ENCODE measurements at regions not wholly inside any gene's neighbourhood (a gene's known extent, or its start where the extent isn't known, plus 50 kb on each side); places are given as distances from the start of the nearest gene placed in this dataset.

- TF ChIP-seq, protein P1, sequence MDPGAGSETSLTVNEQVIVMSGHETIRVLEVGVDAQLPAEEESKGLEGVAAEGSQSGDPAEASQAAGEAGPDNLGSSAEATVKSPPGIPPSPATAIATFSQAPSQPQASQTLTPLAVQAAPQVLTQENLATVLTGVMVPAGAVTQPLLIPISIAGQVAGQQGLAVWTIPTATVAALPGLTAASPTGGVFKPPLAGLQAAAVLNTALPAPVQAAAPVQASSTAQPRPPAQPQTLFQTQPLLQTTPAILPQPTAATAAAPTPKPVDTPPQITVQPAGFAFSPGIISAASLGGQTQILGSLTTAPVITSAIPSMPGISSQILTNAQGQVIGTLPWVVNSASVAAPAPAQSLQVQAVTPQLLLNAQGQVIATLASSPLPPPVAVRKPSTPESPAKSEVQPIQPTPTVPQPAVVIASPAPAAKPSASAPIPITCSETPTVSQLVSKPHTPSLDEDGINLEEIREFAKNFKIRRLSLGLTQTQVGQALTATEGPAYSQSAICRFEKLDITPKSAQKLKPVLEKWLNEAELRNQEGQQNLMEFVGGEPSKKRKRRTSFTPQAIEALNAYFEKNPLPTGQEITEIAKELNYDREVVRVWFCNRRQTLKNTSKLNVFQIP (CRISPR knock-in tag; IDR thresholded peaks at IDR 0.05; ENCODE audit: borderline replicate concordance, low read depth), result no peak
- TF ChIP-seq CSDC2 (CRISPR knock-in tag; IDR thresholded peaks at IDR 0.05) (no peak), RARB (CRISPR knock-in tag; IDR thresholded peaks at IDR 0.05) (no peak), SNAI2 (CRISPR knock-in tag; IDR thresholded peaks at IDR 0.05) (no peak), TCF4 (CRISPR knock-in tag; IDR thresholded peaks at IDR 0.05; ENCODE audit: borderline replicate concordance) (no peak), ZNF8 (CRISPR knock-in tag; IDR thresholded peaks at IDR 0.05) (no peak), ZNF565 (CRISPR knock-in tag; conservative IDR thresholded peaks at IDR 0.05; ENCODE audit: low read depth) (no peak), OSR1 (CRISPR knock-in tag; IDR thresholded peaks at IDR 0.05) (no peak), GLIS3 (CRISPR knock-in tag; IDR thresholded peaks at IDR 0.05) (no peak)
- TF ChIP-seq, protein P2, sequence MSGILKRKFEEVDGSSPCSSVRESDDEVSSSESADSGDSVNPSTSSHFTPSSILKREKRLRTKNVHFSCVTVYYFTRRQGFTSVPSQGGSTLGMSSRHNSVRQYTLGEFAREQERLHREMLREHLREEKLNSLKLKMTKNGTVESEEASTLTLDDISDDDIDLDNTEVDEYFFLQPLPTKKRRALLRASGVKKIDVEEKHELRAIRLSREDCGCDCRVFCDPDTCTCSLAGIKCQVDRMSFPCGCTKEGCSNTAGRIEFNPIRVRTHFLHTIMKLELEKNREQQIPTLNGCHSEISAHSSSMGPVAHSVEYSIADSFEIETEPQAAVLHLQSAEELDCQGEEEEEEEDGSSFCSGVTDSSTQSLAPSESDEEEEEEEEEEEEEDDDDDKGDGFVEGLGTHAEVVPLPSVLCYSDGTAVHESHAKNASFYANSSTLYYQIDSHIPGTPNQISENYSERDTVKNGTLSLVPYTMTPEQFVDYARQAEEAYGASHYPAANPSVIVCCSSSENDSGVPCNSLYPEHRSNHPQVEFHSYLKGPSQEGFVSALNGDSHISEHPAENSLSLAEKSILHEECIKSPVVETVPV (CRISPR knock-in tag; IDR thresholded peaks at IDR 0.05), result no peak
- TF ChIP-seq, protein P3, sequence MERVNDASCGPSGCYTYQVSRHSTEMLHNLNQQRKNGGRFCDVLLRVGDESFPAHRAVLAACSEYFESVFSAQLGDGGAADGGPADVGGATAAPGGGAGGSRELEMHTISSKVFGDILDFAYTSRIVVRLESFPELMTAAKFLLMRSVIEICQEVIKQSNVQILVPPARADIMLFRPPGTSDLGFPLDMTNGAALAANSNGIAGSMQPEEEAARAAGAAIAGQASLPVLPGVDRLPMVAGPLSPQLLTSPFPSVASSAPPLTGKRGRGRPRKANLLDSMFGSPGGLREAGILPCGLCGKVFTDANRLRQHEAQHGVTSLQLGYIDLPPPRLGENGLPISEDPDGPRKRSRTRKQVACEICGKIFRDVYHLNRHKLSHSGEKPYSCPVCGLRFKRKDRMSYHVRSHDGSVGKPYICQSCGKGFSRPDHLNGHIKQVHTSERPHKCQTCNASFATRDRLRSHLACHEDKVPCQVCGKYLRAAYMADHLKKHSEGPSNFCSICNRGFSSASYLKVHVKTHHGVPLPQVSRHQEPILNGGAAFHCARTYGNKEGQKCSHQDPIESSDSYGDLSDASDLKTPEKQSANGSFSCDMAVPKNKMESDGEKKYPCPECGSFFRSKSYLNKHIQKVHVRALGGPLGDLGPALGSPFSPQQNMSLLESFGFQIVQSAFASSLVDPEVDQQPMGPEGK (CRISPR knock-in tag; IDR thresholded peaks at IDR 0.05; ENCODE audit: borderline replicate concordance), result no peak
- ATAC-seq, result no peak
Measured at GRCh38 chr20:37600486-37600885, 72.8 kb upstream of the BLCAP start.

GRCh38 chr20:37598575-37599342, 71.1 kb upstream of the BLCAP start:
- ATAC-seq, result no peak
- TF ChIP-seq ZFP3 (CRISPR knock-in tag; IDR thresholded peaks at IDR 0.05) (no peak), OSR1 (CRISPR knock-in tag; IDR thresholded peaks at IDR 0.05) (no peak), CSDC2 (CRISPR knock-in tag; IDR thresholded peaks at IDR 0.05) (no peak), ZFP30 (CRISPR knock-in tag; IDR thresholded peaks at IDR 0.05) (no peak), ARNTL (CRISPR knock-in tag; IDR thresholded peaks at IDR 0.05; ENCODE audit: borderline replicate concordance, low read depth) (no peak), PPARA (CRISPR knock-in tag; IDR thresholded peaks at IDR 0.05; ENCODE audit: borderline replicate concordance) (no peak), SNAI2 (CRISPR knock-in tag; IDR thresholded peaks at IDR 0.05) (no peak), TCF4 (CRISPR knock-in tag; IDR thresholded peaks at IDR 0.05; ENCODE audit: borderline replicate concordance) (no peak), ESRRG (CRISPR knock-in tag; IDR thresholded peaks at IDR 0.05) (no peak), GLIS3 (CRISPR knock-in tag; IDR thresholded peaks at IDR 0.05) (no peak), ZNF8 (CRISPR knock-in tag; IDR thresholded peaks at IDR 0.05) (no peak), TOX (CRISPR knock-in tag; IDR thresholded peaks at IDR 0.05; ENCODE audit: borderline replicate concordance) (no peak)
- TF ChIP-seq, protein P2 (CRISPR knock-in tag; IDR thresholded peaks at IDR 0.05), result no peak
- TF ChIP-seq, protein P3 (CRISPR knock-in tag; IDR thresholded peaks at IDR 0.05; ENCODE audit: borderline replicate concordance), result no peak
- TF ChIP-seq, protein P1 (CRISPR knock-in tag; IDR thresholded peaks at IDR 0.05; ENCODE audit: borderline replicate concordance, low read depth), result no peak
- TF ChIP-seq, protein P4, sequence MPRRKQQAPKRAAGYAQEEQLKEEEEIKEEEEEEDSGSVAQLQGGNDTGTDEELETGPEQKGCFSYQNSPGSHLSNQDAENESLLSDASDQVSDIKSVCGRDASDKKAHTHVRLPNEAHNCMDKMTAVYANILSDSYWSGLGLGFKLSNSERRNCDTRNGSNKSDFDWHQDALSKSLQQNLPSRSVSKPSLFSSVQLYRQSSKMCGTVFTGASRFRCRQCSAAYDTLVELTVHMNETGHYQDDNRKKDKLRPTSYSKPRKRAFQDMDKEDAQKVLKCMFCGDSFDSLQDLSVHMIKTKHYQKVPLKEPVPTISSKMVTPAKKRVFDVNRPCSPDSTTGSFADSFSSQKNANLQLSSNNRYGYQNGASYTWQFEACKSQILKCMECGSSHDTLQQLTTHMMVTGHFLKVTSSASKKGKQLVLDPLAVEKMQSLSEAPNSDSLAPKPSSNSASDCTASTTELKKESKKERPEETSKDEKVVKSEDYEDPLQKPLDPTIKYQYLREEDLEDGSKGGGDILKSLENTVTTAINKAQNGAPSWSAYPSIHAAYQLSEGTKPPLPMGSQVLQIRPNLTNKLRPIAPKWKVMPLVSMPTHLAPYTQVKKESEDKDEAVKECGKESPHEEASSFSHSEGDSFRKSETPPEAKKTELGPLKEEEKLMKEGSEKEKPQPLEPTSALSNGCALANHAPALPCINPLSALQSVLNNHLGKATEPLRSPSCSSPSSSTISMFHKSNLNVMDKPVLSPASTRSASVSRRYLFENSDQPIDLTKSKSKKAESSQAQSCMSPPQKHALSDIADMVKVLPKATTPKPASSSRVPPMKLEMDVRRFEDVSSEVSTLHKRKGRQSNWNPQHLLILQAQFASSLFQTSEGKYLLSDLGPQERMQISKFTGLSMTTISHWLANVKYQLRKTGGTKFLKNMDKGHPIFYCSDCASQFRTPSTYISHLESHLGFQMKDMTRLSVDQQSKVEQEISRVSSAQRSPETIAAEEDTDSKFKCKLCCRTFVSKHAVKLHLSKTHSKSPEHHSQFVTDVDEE (CRISPR knock-in tag; IDR thresholded peaks at IDR 0.05), result no peak
